ENCODE measurements at regions not wholly inside any gene's neighbourhood (a gene's known extent, or its start where the extent isn't known, plus 50 kb on each side); places are given as distances from the start of the nearest gene placed in this dataset.
A peak's percentile ranks its signal among the peaks of the same experiment; 100 is the strongest.

DNA sequence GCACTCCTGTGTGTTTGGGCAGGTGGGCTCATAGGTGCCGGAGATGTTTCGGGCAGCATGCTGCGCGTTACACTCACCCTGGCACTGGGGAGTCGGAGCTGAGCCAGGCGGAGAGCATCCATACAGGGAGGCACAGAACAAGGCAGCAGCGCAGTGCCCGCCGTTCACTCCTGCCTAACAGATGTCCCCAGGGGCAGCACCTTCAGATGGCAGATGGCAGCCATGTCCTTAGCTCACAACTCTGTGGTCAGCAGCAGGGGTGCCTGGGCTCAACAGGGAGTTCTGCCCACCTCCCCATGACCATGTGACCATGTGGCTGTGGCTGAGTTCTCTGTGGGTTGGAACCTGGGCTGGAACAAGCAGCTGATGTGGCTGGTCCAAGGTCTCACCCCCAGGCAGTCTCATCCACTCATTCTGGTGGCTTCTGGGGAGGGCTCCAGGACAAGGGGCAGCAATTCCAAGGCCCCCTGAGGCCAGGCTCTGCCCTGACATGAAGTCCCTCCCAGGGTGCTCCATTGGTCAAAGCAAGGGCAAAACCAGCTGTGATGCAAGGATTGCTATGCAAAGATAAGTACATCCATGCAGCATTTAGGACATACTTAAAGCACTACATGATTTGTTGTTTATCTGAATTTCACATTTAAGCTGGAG lies 64.2 kb downstream of the MRPL36 start:
- no peaks in the 10 kb centered on the region for H3K4me1 ChIP-seq
- peaks cover 0 to 44% (median 3%) of the 10 kb centered on the region in 3 donors for H3K27me3 ChIP-seq
- WGBS, 5 donors: 87 to 94% (median 93%) methylated on average over 9 of the region's 9 CpGs
- no peak overlapping the region for H3K27ac ChIP-seq
- peaks cover 0 to 12% (median 3%) of the 10 kb centered on the region in 4 donors for H3K9me3 ChIP-seq
- no peaks in the 10 kb centered on the region for H3K36me3 ChIP-seq
- TF ChIP-seq EP300 (IDR thresholded peaks at IDR 0.05): no peak
- TF ChIP-seq, protein P1, sequence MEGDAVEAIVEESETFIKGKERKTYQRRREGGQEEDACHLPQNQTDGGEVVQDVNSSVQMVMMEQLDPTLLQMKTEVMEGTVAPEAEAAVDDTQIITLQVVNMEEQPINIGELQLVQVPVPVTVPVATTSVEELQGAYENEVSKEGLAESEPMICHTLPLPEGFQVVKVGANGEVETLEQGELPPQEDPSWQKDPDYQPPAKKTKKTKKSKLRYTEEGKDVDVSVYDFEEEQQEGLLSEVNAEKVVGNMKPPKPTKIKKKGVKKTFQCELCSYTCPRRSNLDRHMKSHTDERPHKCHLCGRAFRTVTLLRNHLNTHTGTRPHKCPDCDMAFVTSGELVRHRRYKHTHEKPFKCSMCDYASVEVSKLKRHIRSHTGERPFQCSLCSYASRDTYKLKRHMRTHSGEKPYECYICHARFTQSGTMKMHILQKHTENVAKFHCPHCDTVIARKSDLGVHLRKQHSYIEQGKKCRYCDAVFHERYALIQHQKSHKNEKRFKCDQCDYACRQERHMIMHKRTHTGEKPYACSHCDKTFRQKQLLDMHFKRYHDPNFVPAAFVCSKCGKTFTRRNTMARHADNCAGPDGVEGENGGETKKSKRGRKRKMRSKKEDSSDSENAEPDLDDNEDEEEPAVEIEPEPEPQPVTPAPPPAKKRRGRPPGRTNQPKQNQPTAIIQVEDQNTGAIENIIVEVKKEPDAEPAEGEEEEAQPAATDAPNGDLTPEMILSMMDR (IDR thresholded peaks at IDR 0.05): no peak
- no peak for TF ChIP-seq POLR2A (IDR thresholded peaks at IDR 0.05)
- no peak for TF ChIP-seq POLR2AphosphoS5 (IDR thresholded peaks at IDR 0.05)
- peak in 1 of 2 donors; percentile 24 for DNase-seq
- intact Hi-C loops (cut with DNase I; ENCODE audit: low total_unique reads): no loop called here
- no peak overlapping the region for H3K4me3 ChIP-seq

DNA sequence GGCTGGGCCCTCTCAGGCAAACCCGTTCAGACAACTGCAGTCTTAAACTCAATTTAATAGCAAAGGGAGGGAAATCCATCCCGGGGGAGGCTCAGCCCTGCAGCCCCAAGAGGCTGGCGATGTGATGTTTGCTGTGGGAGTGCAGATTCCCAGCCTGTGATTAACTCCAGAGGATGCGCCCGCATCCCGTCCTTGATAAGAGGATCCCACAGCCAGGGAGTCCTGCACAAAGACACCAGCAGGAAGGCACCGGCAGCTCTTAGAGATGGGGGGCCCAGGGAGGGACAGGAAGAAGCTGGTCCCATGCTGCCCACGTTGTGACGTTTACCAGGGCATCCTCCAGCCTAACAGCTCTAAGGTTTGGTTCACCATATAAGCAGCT lies 64.7 kb downstream of the MRPL36 start:
- TF ChIP-seq POLR2A (IDR thresholded peaks at IDR 0.05) (no peak), EP300 (IDR thresholded peaks at IDR 0.05) (no peak), POLR2AphosphoS5 (IDR thresholded peaks at IDR 0.05) (no peak)
- TF ChIP-seq, protein P1 (IDR thresholded peaks at IDR 0.05): no peak

DNA sequence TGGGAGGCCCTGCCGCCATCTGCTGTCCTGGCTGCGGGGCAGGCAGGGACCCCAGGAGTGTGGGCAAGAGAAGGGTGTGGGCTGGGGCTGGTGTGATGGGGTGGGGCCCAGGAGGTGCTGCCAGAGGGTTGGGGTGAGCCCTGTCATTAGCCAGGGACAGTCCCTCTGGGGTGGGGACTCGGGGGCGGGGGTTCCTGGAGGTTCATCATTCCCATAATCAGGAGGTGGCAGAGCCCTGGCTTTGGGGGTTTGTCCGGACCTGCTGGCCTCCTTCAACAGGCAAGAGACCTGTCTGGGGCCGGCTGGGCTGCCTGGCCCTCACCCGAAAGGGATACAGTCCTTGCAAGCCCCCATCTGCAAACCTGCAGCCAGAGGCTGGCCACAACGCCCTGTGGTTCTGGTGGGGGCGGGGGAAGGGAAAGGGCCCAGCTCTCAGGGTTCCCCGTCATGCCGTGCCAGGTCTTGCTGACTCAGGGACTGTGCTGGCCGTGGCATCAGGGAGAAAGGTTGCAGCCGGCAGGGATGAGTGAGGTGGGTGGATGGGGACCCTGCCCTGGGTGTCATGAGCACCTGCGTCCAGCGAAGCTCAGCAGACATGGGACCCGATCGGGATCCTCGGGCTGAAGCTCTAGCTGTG lies 65.2 kb downstream of the MRPL36 start:
- peak in 1 of 2 donors; percentile 20 for DNase-seq
- intact Hi-C loops (cut with DNase I; ENCODE audit: low total_unique reads): no loop called here

More for the DNA sequence above, 64.7 kb downstream of the MRPL36 start:
- peaks cover 0 to 6% (median 1%) of the 10 kb centered on the region in 4 donors for H3K9me3 ChIP-seq
- no peaks in the 10 kb centered on the region for H3K36me3 ChIP-seq
- H3K4me1 ChIP-seq: no peaks in the 10 kb centered on the region
- H3K27me3 ChIP-seq: peaks cover 0 to 50% (median 3%) of the 10 kb centered on the region in 3 donors
- intact Hi-C loops (cut with DNase I; ENCODE audit: low total_unique reads): no loop called here
- H3K4me3 ChIP-seq: no peak overlapping the region
- no peak overlapping the region for H3K27ac ChIP-seq
- WGBS, 5 donors: 59 to 73% (median 62%) methylated on average over 8 to 9 of the region's 9 CpGs
- peak in 1 of 2 donors; percentile 23 for DNase-seq

GRCh38 chr5:1733369-1733768 lies 66.3 kb downstream of the MRPL36 start:
- Histone ChIP-seq H3K9me3 (no peaks in the 10 kb centered on the region), H3K4me1 (no peaks in the 10 kb centered on the region), H3K36me3 (no peaks in the 10 kb centered on the region), H3K27me3 (peaks cover 0 to 60% (median 3%) of the 10 kb centered on the region in 3 donors), H3K4me3 (no peak overlapping the region), H3K27ac (no peak overlapping the region)
- DNase-seq: no peak
- intact Hi-C loops (cut with DNase I; ENCODE audit: low total_unique reads): no loop called here
- TF ChIP-seq, protein P1 (IDR thresholded peaks at IDR 0.05): no peak
- TF ChIP-seq POLR2A (IDR thresholded peaks at IDR 0.05) (no peak), POLR2AphosphoS5 (IDR thresholded peaks at IDR 0.05) (no peak)
- 65 to 80% (median 72%) methylated on average over 6 to 7 of the region's 7 CpGs for WGBS, 5 donors

More for the DNA sequence above, 65.2 kb downstream of the MRPL36 start:
- no peaks in the 10 kb centered on the region for H3K4me1 ChIP-seq
- H3K36me3 ChIP-seq: no peaks in the 10 kb centered on the region
- 76 to 83% (median 81%) methylated on average over 15 to 18 of the region's 18 CpGs for WGBS, 5 donors
- H3K27ac ChIP-seq: no peak overlapping the region
- H3K27me3 ChIP-seq: peaks cover 0 to 51% (median 3%) of the 10 kb centered on the region in 3 donors
- peaks cover 0 to 1% (median 0%) of the 10 kb centered on the region in 4 donors for H3K9me3 ChIP-seq
- TF ChIP-seq EP300 (IDR thresholded peaks at IDR 0.05): no peak
- no peak for TF ChIP-seq POLR2A (IDR thresholded peaks at IDR 0.05)
- TF ChIP-seq, protein P1 (IDR thresholded peaks at IDR 0.05): no peak
- TF ChIP-seq POLR2AphosphoS5 (IDR thresholded peaks at IDR 0.05): no peak
- no peak overlapping the region for H3K4me3 ChIP-seq
